ENCODE measurements at regions not wholly inside any gene's neighbourhood (a gene's known extent, or its start where the extent isn't known, plus 50 kb on each side); places are given as distances from the start of the nearest gene placed in this dataset.

GRCh38 chr10:4587466-4587865 is 238.5 kb upstream of the AKR1E2 start:
- H3K4me3 ChIP-seq (ENCODE audit: low read depth, low read length), result no peak overlapping the region
- no peak for DNase-seq (ENCODE audit: low read depth)
- TF ChIP-seq CTCF (IDR thresholded peaks at IDR 0.05; ENCODE audit: low read depth, low read length, missing control alignments), result no peak

- H3K4me3 ChIP-seq (ENCODE audit: low read depth, low read length), result no peak overlapping the region
- TF ChIP-seq CTCF (IDR thresholded peaks at IDR 0.05; ENCODE audit: low read depth, low read length, missing control alignments), result no peak
- DNase-seq (ENCODE audit: low read depth), result no peak
These were observed 239.2 kb upstream of the AKR1E2 start for GRCh38 chr10:4586776-4587175.

GRCh38 chr10:4581929-4582328 is 244.1 kb upstream of the AKR1E2 start:
- DNase-seq (ENCODE audit: low read depth), result no peak
- H3K4me3 ChIP-seq (ENCODE audit: low read depth, low read length), result no peak overlapping the region
- TF ChIP-seq CTCF (IDR thresholded peaks at IDR 0.05; ENCODE audit: low read depth, low read length, missing control alignments), result no peak

- H3K4me3 ChIP-seq (ENCODE audit: low read depth, low read length), result no peak overlapping the region
- no peak for TF ChIP-seq CTCF (IDR thresholded peaks at IDR 0.05; ENCODE audit: low read depth, low read length, missing control alignments)
- no peak for DNase-seq (ENCODE audit: low read depth)
These were observed 246.2 kb upstream of the AKR1E2 start for GRCh38 chr10:4579844-4580243.

GRCh38 chr10:4576206-4576605 is 249.8 kb upstream of the AKR1E2 start:
- TF ChIP-seq CTCF (IDR thresholded peaks at IDR 0.05; ENCODE audit: low read depth, low read length, missing control alignments), result no peak
- DNase-seq (ENCODE audit: low read depth), result no peak
- H3K4me3 ChIP-seq (ENCODE audit: low read depth, low read length), result no peak overlapping the region

GRCh38 chr10:4569151-4569550 is 256.9 kb upstream of the AKR1E2 start:
- no peak for DNase-seq (ENCODE audit: low read depth)
- TF ChIP-seq CTCF (IDR thresholded peaks at IDR 0.05; ENCODE audit: low read depth, low read length, missing control alignments), result no peak
- H3K4me3 ChIP-seq (ENCODE audit: low read depth, low read length), result no peak overlapping the region

- no peak overlapping the region for H3K4me3 ChIP-seq (ENCODE audit: low read depth, low read length)
- no peak for DNase-seq (ENCODE audit: low read depth)
- no peak for TF ChIP-seq CTCF (IDR thresholded peaks at IDR 0.05; ENCODE audit: low read depth, low read length, missing control alignments)
These were observed 257.3 kb upstream of the AKR1E2 start for GRCh38 chr10:4568731-4569130.

Data from GM12864 (cell line).